Vagina (tissue), 2 donors: ENCODE measurements at regions not wholly inside any gene's neighbourhood (a gene's known extent, or its start where the extent isn't known, plus 50 kb on each side); places are given as distances from the start of the nearest gene placed in this dataset.

Experiments
- POLR2A ChIP-seq, 2 donors: fragments of 450-650 bp; IDR thresholded peaks; one replicate each; pipeline ENCODE4 v1.6.1; 2017; ENCODE audit warnings: antibody characterized with exemption in 2 of 2, mild to moderate bottlenecking in 2 of 2, moderate library complexity in 2 of 2
- POLR2AphosphoS5 ChIP-seq, 2 donors: sonication (generic); formaldehyde crosslinking; IDR thresholded peaks; one replicate each; pipeline ENCODE4 v1.9.0; 2017; ENCODE audit warnings: antibody characterized with exemption in 2 of 2, mild to moderate bottlenecking in 2 of 2, low read depth in 1 of 2; ENCODE audit not compliant: insufficient read depth in 1 of 2
- TF ChIP-seq, protein P1 (sequence below), 3 experiments: fragments of 450-650 bp in 2 of 3; fragments of 200-600 bp in 1 of 3; sonication (generic) in 1 of 3; IDR thresholded peaks; one replicate each; pipeline ENCODE4 v1.5.1; 2017 to 2019; ENCODE audit warnings: antibody characterized with exemption in 3 of 3, mild to moderate bottlenecking in 2 of 3, moderate library complexity in 2 of 3

GRCh38 chr2:236663287-236664101, 93.9 kb downstream of the ACKR3 start:
- TF ChIP-seq, protein P1, sequence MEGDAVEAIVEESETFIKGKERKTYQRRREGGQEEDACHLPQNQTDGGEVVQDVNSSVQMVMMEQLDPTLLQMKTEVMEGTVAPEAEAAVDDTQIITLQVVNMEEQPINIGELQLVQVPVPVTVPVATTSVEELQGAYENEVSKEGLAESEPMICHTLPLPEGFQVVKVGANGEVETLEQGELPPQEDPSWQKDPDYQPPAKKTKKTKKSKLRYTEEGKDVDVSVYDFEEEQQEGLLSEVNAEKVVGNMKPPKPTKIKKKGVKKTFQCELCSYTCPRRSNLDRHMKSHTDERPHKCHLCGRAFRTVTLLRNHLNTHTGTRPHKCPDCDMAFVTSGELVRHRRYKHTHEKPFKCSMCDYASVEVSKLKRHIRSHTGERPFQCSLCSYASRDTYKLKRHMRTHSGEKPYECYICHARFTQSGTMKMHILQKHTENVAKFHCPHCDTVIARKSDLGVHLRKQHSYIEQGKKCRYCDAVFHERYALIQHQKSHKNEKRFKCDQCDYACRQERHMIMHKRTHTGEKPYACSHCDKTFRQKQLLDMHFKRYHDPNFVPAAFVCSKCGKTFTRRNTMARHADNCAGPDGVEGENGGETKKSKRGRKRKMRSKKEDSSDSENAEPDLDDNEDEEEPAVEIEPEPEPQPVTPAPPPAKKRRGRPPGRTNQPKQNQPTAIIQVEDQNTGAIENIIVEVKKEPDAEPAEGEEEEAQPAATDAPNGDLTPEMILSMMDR (IDR thresholded peaks at IDR 0.05): no peak
- TF ChIP-seq POLR2AphosphoS5 (IDR thresholded peaks at IDR 0.05; ENCODE audit: insufficient read depth in 1 of 2, low read depth in 1 of 2): peak in 1 of 2 donors; percentile 55
- no peak for TF ChIP-seq POLR2A (IDR thresholded peaks at IDR 0.05)
